ENCODE measurements at regions not wholly inside any gene's neighbourhood (a gene's known extent, or its start where the extent isn't known, plus 50 kb on each side); places are given as distances from the start of the nearest gene placed in this dataset.

GRCh38 chr11:27287205-27287604 is 75.8 kb downstream of the CCDC34 start:
- DNase-seq (ENCODE audit: low read depth in 2 of 2): peak in 1 of 2 donors; percentile 3

- DNase-seq (ENCODE audit: low read depth in 2 of 2): no peak
These were observed 77.3 kb downstream of the CCDC34 start for GRCh38 chr11:27285761-27286160.

GRCh38 chr11:27282806-27283205 is 80.2 kb downstream of the CCDC34 start:
- DNase-seq (ENCODE audit: low read depth in 2 of 2): peak; percentile 37 to 79

GRCh38 chr11:27281740-27282590 is 81.0 kb downstream of the CCDC34 start:
- DNase-seq (ENCODE audit: low read depth in 2 of 2): peak; percentile 88 to 91

GRCh38 chr11:27281276-27281675 is 81.7 kb downstream of the CCDC34 start:
- DNase-seq (ENCODE audit: low read depth in 2 of 2): no peak

GRCh38 chr11:27280140-27280539 is 82.9 kb downstream of the CCDC34 start:
- DNase-seq (ENCODE audit: low read depth in 2 of 2): peak in 1 of 2 donors; percentile 57

- no peak for DNase-seq (ENCODE audit: low read depth in 2 of 2)
These were observed 83.6 kb downstream of the CCDC34 start for GRCh38 chr11:27279460-27279859.

GRCh38 chr11:27277843-27278242 is 85.2 kb downstream of the CCDC34 start:
- no peak for DNase-seq (ENCODE audit: low read depth in 2 of 2)

- no peak for DNase-seq (ENCODE audit: low read depth in 2 of 2)
These were observed 86.9 kb downstream of the CCDC34 start for GRCh38 chr11:27276141-27276540.

GRCh38 chr11:27274854-27275395 is 88.1 kb downstream of the CCDC34 start:
- DNase-seq (ENCODE audit: low read depth in 2 of 2): no peak

GRCh38 chr11:27266125-27266524 is 96.9 kb downstream of the CCDC34 start:
- DNase-seq (ENCODE audit: low read depth in 2 of 2): no peak

GRCh38 chr11:27263986-27264385 is 99.0 kb downstream of the CCDC34 start:
- DNase-seq (ENCODE audit: low read depth in 2 of 2): no peak

- DNase-seq (ENCODE audit: low read depth in 2 of 2): no peak
These were observed 100.0 kb downstream of the CCDC34 start for GRCh38 chr11:27263046-27263445.

GRCh38 chr11:27255447-27255828 is 107.6 kb downstream of the CCDC34 start:
- no peak for DNase-seq (ENCODE audit: low read depth in 2 of 2)

GRCh38 chr11:27254744-27255446 is 108.1 kb downstream of the CCDC34 start:
- DNase-seq (ENCODE audit: low read depth in 2 of 2): peak in 1 of 2 donors; percentile 3

- no peak for DNase-seq (ENCODE audit: low read depth in 2 of 2)
These were observed 109.8 kb downstream of the CCDC34 start for GRCh38 chr11:27253224-27253623.

GRCh38 chr11:27250867-27251665 is 111.9 kb downstream of the CCDC34 start:
- DNase-seq (ENCODE audit: low read depth in 2 of 2): no peak

- no peak for DNase-seq (ENCODE audit: low read depth in 2 of 2)
These were observed 114.2 kb downstream of the CCDC34 start for GRCh38 chr11:27248576-27249509.

- no peak for DNase-seq (ENCODE audit: low read depth in 2 of 2)
These were observed 115.4 kb downstream of the CCDC34 start for GRCh38 chr11:27247660-27248059.

- peak; percentile 7 to 17 for DNase-seq (ENCODE audit: low read depth in 2 of 2)
These were observed 116.1 kb downstream of the CCDC34 start for GRCh38 chr11:27246925-27247324.

GRCh38 chr11:27244900-27245299 is 118.1 kb downstream of the CCDC34 start:
- DNase-seq (ENCODE audit: low read depth in 2 of 2): no peak
